ENCODE measurements at regions not wholly inside any gene's neighbourhood (a gene's known extent, or its start where the extent isn't known, plus 50 kb on each side); places are given as distances from the start of the nearest gene placed in this dataset.
"Not testable (repeated sequence)": the region's sequence is repeated elsewhere in the genome, so short reads cannot be mapped to it uniquely, and the experiment has no call there.

- no peak for DNase-seq (ENCODE audit: low read depth)
Observed at GRCh38 chr6:166724576-166724975, 97.5 kb upstream of the RPS6KA2 start.

GRCh38 chr6:166722785-166723184 is 95.7 kb upstream of the RPS6KA2 start:
- no peak for DNase-seq (ENCODE audit: low read depth)

- no peak for DNase-seq (ENCODE audit: low read depth)
Observed at GRCh38 chr6:166721576-166721975, 94.5 kb upstream of the RPS6KA2 start.

GRCh38 chr6:166720856-166721255 is 93.8 kb upstream of the RPS6KA2 start:
- DNase-seq (ENCODE audit: low read depth), result no peak

GRCh38 chr6:166719019-166719418 is 92.0 kb upstream of the RPS6KA2 start:
- no peak for DNase-seq (ENCODE audit: low read depth)

GRCh38 chr6:166718516-166718915 is 91.5 kb upstream of the RPS6KA2 start:
- DNase-seq (ENCODE audit: low read depth), result no peak

- DNase-seq (ENCODE audit: low read depth), result no peak
Observed at GRCh38 chr6:166716910-166717617, 90.0 kb upstream of the RPS6KA2 start.

- no peak for DNase-seq (ENCODE audit: low read depth)
Observed at GRCh38 chr6:166715992-166716391, 88.9 kb upstream of the RPS6KA2 start.

GRCh38 chr6:166715065-166715464 is 88.0 kb upstream of the RPS6KA2 start:
- no peak for DNase-seq (ENCODE audit: low read depth)

- DNase-seq (ENCODE audit: low read depth), result no peak
Observed at GRCh38 chr6:166714581-166714980, 87.5 kb upstream of the RPS6KA2 start.

- DNase-seq (ENCODE audit: low read depth), result no peak
Observed at GRCh38 chr6:166714187-166714510, 87.1 kb upstream of the RPS6KA2 start.

- DNase-seq (ENCODE audit: low read depth), result no peak
Observed at GRCh38 chr6:166713434-166714186, 86.6 kb upstream of the RPS6KA2 start.

GRCh38 chr6:166712286-166713228 is 85.5 kb upstream of the RPS6KA2 start:
- DNase-seq (ENCODE audit: low read depth), result no peak

GRCh38 chr6:166710084-166710483 is 83.0 kb upstream of the RPS6KA2 start:
- no peak for DNase-seq (ENCODE audit: low read depth)

- no peak for DNase-seq (ENCODE audit: low read depth)
Observed at GRCh38 chr6:166708460-166708859, 81.4 kb upstream of the RPS6KA2 start.

GRCh38 chr6:166707045-166707444 is 80.0 kb upstream of the RPS6KA2 start:
- DNase-seq (ENCODE audit: low read depth), result no peak

GRCh38 chr6:166705069-166705468 is 78.0 kb upstream of the RPS6KA2 start:
- no peak for DNase-seq (ENCODE audit: low read depth)

GRCh38 chr6:166704171-166704570 is 77.1 kb upstream of the RPS6KA2 start:
- DNase-seq (ENCODE audit: low read depth), result no peak

GRCh38 chr6:166703149-166703710 is 76.2 kb upstream of the RPS6KA2 start:
- DNase-seq (ENCODE audit: low read depth), result no peak

GRCh38 chr6:166701424-166701823 is 74.4 kb upstream of the RPS6KA2 start:
- not testable (repeated sequence) for DNase-seq (ENCODE audit: low read depth)

- DNase-seq (ENCODE audit: low read depth), result not testable (repeated sequence)
Observed at GRCh38 chr6:166700871-166701270, 73.8 kb upstream of the RPS6KA2 start.

- DNase-seq (ENCODE audit: low read depth), result no peak
Observed at GRCh38 chr6:166697113-166697512, 70.1 kb upstream of the RPS6KA2 start.
